K562 (cell line): ENCODE measurements at regions not wholly inside any gene's neighbourhood (a gene's known extent, or its start where the extent isn't known, plus 50 kb on each side); places are given as distances from the start of the nearest gene placed in this dataset.

Experiments used
- ATAC-seq: fragments of 200-7000 bp; cut with Tn5 transposase; 3 replicates; pipeline ENCODE4 v1.9.1; 2020; ENCODE audit warnings: moderate library complexity
- BruUV-seq: library from RNA; stranded (reverse); fragments of 400-500 nt; replicated peaks from 2 replicates; lab custom pipeline; 2021; lab: Mats Ljungman, UMichigan
- CTCF ChIA-PET: fragments of 300-600 bp; formaldehyde crosslinking; extraction: SDS; loops from one replicate; lab custom pipeline; 2021; ENCODE audit warnings: low intra/inter-chr PET ratio; lab: Yijun Ruan, JAX
- POLR2A ChIA-PET: fragments of 300-600, 350-650 bp; sonication (Branson Sonifier 250); formaldehyde crosslinking; extraction: SDS; loops from one replicate; lab custom pipeline; 2021; ENCODE audit warnings: antibody characterized with exemption, inconsistent platforms; lab: Yijun Ruan, JAX
- DNase-seq, 4 experiments: peaks; one replicate each; pipeline versions ENCODE4 v3.0.0 to v3.0.0-alpha.2; 2011 to 2018; ENCODE audit warnings: low spot score in 3 of 4, mixed read lengths in 3 of 4; ENCODE audit errors: extremely low read depth in 1 of 4
- FAIRE-seq: peaks from 2 replicates; lab custom pipeline; 2011; peaks lifted over from hg19 to GRCh38; lab: Jason Lieb, UNC
- H2AFZ ChIP-seq: 2 replicates; pipeline ENCODE4 v1.6.0; 2011; ENCODE audit warnings: low read depth, low read length, control low read depth, inconsistent platforms
- H3K27ac ChIP-seq: fragments of 200-600 bp; 3 replicates; pipeline ENCODE4 v1.8.0; 2011; ENCODE audit warnings: low read depth, mild to moderate bottlenecking, control low read depth, inconsistent platforms, low read length, moderate library complexity, mixed read lengths; ENCODE audit errors: extremely low read depth
- H3K27me3 ChIP-seq, 2 experiments: fragments of 300-600 bp in 1 of 2; 2 replicates in 1 of 2; 3 replicates in 1 of 2; pipeline versions ENCODE4 v1.6.0 to v1.8.0; 2011; ENCODE audit warnings: inconsistent platforms in 2 of 2, low read length in 2 of 2, mild to moderate bottlenecking in 1 of 2, mixed read lengths in 1 of 2, moderate library complexity in 1 of 2; ENCODE audit not compliant: control insufficient read depth in 2 of 2, insufficient read depth in 2 of 2
- H3K36me3 ChIP-seq: fragments of 300-600 bp; 3 replicates; pipeline ENCODE4 v1.8.0; 2011; ENCODE audit warnings: mild to moderate bottlenecking, low read length, inconsistent platforms; ENCODE audit not compliant: control insufficient read depth, insufficient read depth
- H3K4me1 ChIP-seq, 2 experiments: fragments of 200-600 bp in 1 of 2; replicated peaks in 1 of 2; 2 replicates in 1 of 2; 3 replicates in 1 of 2; pipeline versions ENCODE4 v1.5.1 to v1.8.0; 2011; ENCODE audit warnings: inconsistent platforms in 2 of 2, low read length in 2 of 2, mild to moderate bottlenecking in 1 of 2, mixed read lengths in 1 of 2, moderate library complexity in 1 of 2; ENCODE audit not compliant: control insufficient read depth in 2 of 2, insufficient read depth in 2 of 2
- H3K4me2 ChIP-seq: 2 replicates; pipeline ENCODE4 v1.6.1; 2011; ENCODE audit warnings: low read length, control low read depth, inconsistent platforms, mixed read lengths; ENCODE audit not compliant: insufficient read depth
- H3K4me3 ChIP-seq: fragments of 200-600 bp; sonication (generic), shearing (Covaris generic); 2 replicates; pipeline ENCODE4 v1.5.1; 2016; ENCODE audit warnings: control low read depth, inconsistent platforms
- H3K79me2 ChIP-seq: fragments of 200-600 bp; 3 replicates; pipeline ENCODE4 v1.8.0; 2011; ENCODE audit warnings: low read length, inconsistent platforms; ENCODE audit not compliant: control insufficient read depth, insufficient read depth
- H3K9ac ChIP-seq, 2 experiments: 2 replicates each; pipeline versions ENCODE4 v1.6.0 to v1.6.1; 2011; ENCODE audit warnings: low read depth in 2 of 2, low read length in 2 of 2, control low read depth in 1 of 2, inconsistent platforms in 1 of 2, mild to moderate bottlenecking in 1 of 2, mixed read lengths in 1 of 2; ENCODE audit not compliant: insufficient read depth in 1 of 2
- H3K9me1 ChIP-seq: one replicate; pipeline ENCODE4 v1.6.0; 2011; ENCODE audit warnings: inconsistent platforms, mild to moderate bottlenecking, low read length, moderate library complexity; ENCODE audit not compliant: control insufficient read depth, insufficient read depth
- H3K9me3 ChIP-seq: replicated peaks from 2 replicates; pipeline ENCODE4 v1.5.1; 2011; ENCODE audit warnings: low read depth, low read length, inconsistent platforms; ENCODE audit not compliant: control insufficient read depth, insufficient read depth
- H4K20me1 ChIP-seq: replicated peaks from 2 replicates; pipeline ENCODE4 v1.6.1; 2011; ENCODE audit warnings: low read length, inconsistent platforms, mixed read lengths; ENCODE audit not compliant: control insufficient read depth, insufficient read depth
- MBD2 ChIP-seq: sonication (generic); IDR thresholded peaks from 2 replicates; pipeline ENCODE4 v1.6.1; 2016; ENCODE audit warnings: low read depth, borderline replicate concordance
- NFIC ChIP-seq: fragments of 450-650 bp; IDR thresholded peaks from 2 replicates; pipeline ENCODE4 v1.6.1; 2017; ENCODE audit warnings: mild to moderate bottlenecking, inconsistent platforms
- NFIX ChIP-seq: fragments of 250-450 bp; sonication (Bioruptor Pico); IDR thresholded peaks from 2 replicates; pipeline ENCODE4 v1.4.0; 2020; ENCODE audit warnings: low read depth, mild to moderate bottlenecking, moderate library complexity
- ZNF707 ChIP-seq: fragments of 250-450 bp; sonication (Bioruptor Pico); conservative IDR thresholded peaks from 2 replicates; pipeline ENCODE4 v1.8.0; 2022; ENCODE audit warnings: inconsistent platforms, mild to moderate bottlenecking, moderate library complexity
- ZNF780A ChIP-seq: fragments of 250-450 bp; sonication (Bioruptor Pico); IDR thresholded peaks from 2 replicates; pipeline ENCODE4 v1.5.0; 2021; ENCODE audit warnings: mild to moderate bottlenecking
- WGBS: fragments of 100-300 bp; shearing (Covaris generic); methylation state at CpG from one replicate; pipeline ENCODE4 v1.1.6; 2016; ENCODE audit warnings: low coverage, mixed read lengths; ENCODE audit not compliant: insufficient coverage; ENCODE audit errors: missing lambda C conversion rate; 5-methylcytosine and 5-hydroxymethylcytosine counted together
- in situ Hi-C: fragments of 300-500 bp; cut with MboI; formaldehyde crosslinking; loops from 4 replicates; pipeline ENCODE4 v1.15.0; 2018; ENCODE audit warnings: inconsistent platforms, mixed read lengths
- intact Hi-C: fragments of 100-400 bp; cut with micrococcal nuclease; formaldehyde crosslinking; loops from 2 replicates; pipeline ENCODE4 v1.14.2; 2022
- TF ChIP-seq, protein P1 (sequence below), 2 experiments: IDR thresholded peaks; 2 replicates each; pipeline ENCODE4 v1.6.1; 2011; ENCODE audit warnings: borderline replicate concordance in 1 of 2, control low read depth in 1 of 2, low read depth in 1 of 2, low read length in 1 of 2, mild to moderate bottlenecking in 1 of 2, mixed read lengths in 1 of 2, moderate library complexity in 1 of 2; ENCODE audit not compliant: insufficient read depth in 1 of 2, insufficient read length in 1 of 2, poor library complexity in 1 of 2, severe bottlenecking in 1 of 2; ENCODE audit errors: extremely low read depth in 1 of 2
- TF ChIP-seq, protein P2 (sequence below): fragments of 450-650 bp; IDR thresholded peaks from 2 replicates; pipeline ENCODE4 v1.6.1; 2016; ENCODE audit warnings: antibody characterized with exemption

DNA sequence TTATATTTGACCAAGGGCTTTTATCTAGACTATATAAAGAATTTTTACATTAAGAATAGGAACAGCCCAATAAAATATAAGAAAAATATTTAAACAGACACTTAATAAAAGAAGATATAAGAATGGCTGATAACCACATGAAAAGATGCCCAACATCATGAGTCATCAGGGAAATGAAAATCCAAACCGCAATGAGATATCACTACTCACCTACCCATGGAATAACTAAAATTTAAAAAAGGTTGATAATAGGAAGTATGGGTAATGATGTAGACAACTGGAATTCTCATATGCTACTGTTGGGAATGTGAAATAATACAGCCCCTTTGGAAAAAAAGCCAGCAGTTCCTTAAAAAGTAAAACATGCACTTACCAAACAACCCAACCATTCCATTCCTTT lies 206.9 kb upstream of the PCSK5 start (continued):
- TF ChIP-seq, protein P1, sequence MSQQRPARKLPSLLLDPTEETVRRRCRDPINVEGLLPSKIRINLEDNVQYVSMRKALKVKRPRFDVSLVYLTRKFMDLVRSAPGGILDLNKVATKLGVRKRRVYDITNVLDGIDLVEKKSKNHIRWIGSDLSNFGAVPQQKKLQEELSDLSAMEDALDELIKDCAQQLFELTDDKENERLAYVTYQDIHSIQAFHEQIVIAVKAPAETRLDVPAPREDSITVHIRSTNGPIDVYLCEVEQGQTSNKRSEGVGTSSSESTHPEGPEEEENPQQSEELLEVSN (IDR thresholded peaks at IDR 0.05; ENCODE audit: borderline replicate concordance in 1 of 2, extremely low read depth in 1 of 2, insufficient read depth in 1 of 2, insufficient read length in 1 of 2, low read depth in 1 of 2, low read length in 1 of 2, poor library complexity in 1 of 2, severe bottlenecking in 1 of 2), result no peak
- TF ChIP-seq ZNF707 (CRISPR knock-in tag) (no peak), ZNF780A (CRISPR knock-in tag) (no peak)
- TF ChIP-seq, protein P2, sequence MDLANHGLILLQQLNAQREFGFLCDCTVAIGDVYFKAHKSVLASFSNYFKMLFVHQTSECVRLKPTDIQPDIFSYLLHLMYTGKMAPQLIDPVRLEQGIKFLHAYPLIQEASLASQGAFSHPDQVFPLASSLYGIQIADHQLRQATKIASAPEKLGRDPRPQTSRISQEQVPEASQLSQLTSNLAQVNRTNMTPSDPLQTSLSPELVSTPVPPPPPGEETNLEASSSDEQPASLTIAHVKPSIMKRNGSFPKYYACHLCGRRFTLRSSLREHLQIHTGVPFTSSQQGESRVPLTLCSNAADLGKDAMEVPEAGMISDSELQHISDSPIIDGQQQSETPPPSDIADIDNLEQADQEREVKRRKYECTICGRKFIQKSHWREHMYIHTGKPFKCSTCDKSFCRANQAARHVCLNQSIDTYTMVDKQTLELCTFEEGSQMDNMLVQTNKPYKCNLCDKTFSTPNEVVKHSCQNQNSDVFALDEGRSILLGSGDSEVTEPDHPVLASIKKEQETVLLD, result no peak

DNA sequence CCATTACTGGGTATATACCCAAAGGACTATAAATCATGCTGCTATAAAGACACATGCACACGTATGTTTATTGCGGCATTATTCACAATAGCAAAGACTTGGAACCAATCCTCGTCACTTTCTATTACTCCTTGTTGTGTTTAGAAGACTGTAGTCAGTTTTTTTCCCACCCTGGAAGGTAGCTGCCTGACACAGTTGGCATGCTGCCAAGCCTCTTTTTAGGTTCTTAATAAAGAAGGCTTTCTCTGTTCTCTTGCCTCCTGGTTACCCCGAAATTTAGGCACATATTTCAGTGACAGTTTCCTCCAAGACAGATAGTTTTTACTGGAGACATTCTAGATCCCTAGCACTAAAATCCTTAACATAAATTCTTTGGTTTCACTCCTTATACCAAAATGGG lies 205.4 kb upstream of the PCSK5 start:
- DNase-seq, result no peak
- no peaks in the 10 kb centered on the region for H3K27me3 ChIP-seq
- no peaks in the 10 kb centered on the region for H3K9me3 ChIP-seq
- TF ChIP-seq MBD2, result no peak
- TF ChIP-seq NFIC, result peak; percentile 64
- TF ChIP-seq NFIX (CRISPR knock-in tag), result peak; percentile 66
- H3K4me3 ChIP-seq, result no peak overlapping the region
- ATAC-seq, result no peak
- H3K36me3 ChIP-seq, result no peaks in the 10 kb centered on the region
- no peak overlapping the region for H3K4me2 ChIP-seq
- WGBS, result 0% methylated on average over 3 of the region's 4 CpGs
- ChIA-PET CTCF (no interaction called here), POLR2A (no interaction called here)
- H3K79me2 ChIP-seq, result no peaks in the 10 kb centered on the region
- H3K27ac ChIP-seq, result no peak overlapping the region
- BruUV-seq, result no TSS peak
- H3K9ac ChIP-seq, result no peak overlapping the region
- no peaks in the 10 kb centered on the region for H3K4me1 ChIP-seq
- H3K9me1 ChIP-seq, result no peaks in the 10 kb centered on the region
- FAIRE-seq, result no peak
- intact Hi-C loops (no loop called here), in situ Hi-C loops (no loop called here)
- H4K20me1 ChIP-seq, result no peaks in the 10 kb centered on the region
- H2AFZ ChIP-seq, result no peak overlapping the region
